ENCODE measurements at regions not wholly inside any gene's neighbourhood (a gene's known extent, or its start where the extent isn't known, plus 50 kb on each side); places are given as distances from the start of the nearest gene placed in this dataset.

- Mint-ChIP-seq H3K27ac (no peak overlapping the region), H3K27me3 (ENCODE audit: low read depth in 3 of 3) (peaks cover 0 to 2% (median 0%) of the 10 kb centered on the region in 3 donors), H3K9me3 (peaks cover 0 to 13% (median 4%) of the 10 kb centered on the region in 7 donors), H3K36me3 (no peaks in the 10 kb centered on the region), H3K4me3 (no peak overlapping the region), H3K4me1 (no peaks in the 10 kb centered on the region)
- Histone ChIP-seq H4K20me1 (ENCODE audit: insufficient read depth, low read length) (no peaks in the 10 kb centered on the region), H3K4me3 (replicated peaks in 1 of 3; ENCODE audit: low read depth in 2 of 3, low read length in 3 of 3) (no peak overlapping the region), H3K4me1 (ENCODE audit: control insufficient read depth in 1 of 2, insufficient read depth in 2 of 2, low read length in 2 of 2) (no peaks in the 10 kb centered on the region), H3K9ac (ENCODE audit: insufficient read depth, low read length, poor library complexity, severe bottlenecking) (no peak overlapping the region), H3K4me2 (replicated peaks; ENCODE audit: extremely low read depth, low read length, poor library complexity, severe bottlenecking) (no peak overlapping the region), H2AFZ (ENCODE audit: insufficient read depth, low read depth, low read length, poor library complexity, severe bottlenecking) (no peak overlapping the region), H3K36me3 (replicated peaks in 1 of 2; ENCODE audit: control insufficient read depth in 1 of 2, insufficient read depth in 2 of 2, low read length in 2 of 2) (no peaks in the 10 kb centered on the region), H3K9me3 (replicated peaks in 1 of 2; ENCODE audit: control insufficient read depth in 1 of 2, insufficient read depth in 1 of 2, low read length in 2 of 2) (peaks cover 4 to 6% of the 10 kb centered on the region in 2 donors), H3K79me2 (ENCODE audit: insufficient read depth, low read length) (no peaks in the 10 kb centered on the region), H3K27me3 (ENCODE audit: control insufficient read depth in 2 of 2, insufficient read depth in 2 of 2, low read length in 2 of 2) (no peaks in the 10 kb centered on the region), H3K27ac (ENCODE audit: low read depth in 1 of 2, low read length in 2 of 2) (no peak overlapping the region)
- no peak for TF ChIP-seq CTCF (IDR thresholded peaks at IDR 0.05)
- intact Hi-C loops (cut with micrococcal nuclease), result no loop called here
- WGBS (ENCODE audit: insufficient coverage), result no CpG with 5 or more reads among the region's 1 CpG
- DNase-seq, result no peak
Measured at GRCh38 chr3:66099541-66100065, 60.9 kb upstream of the MAGI1 start.

GRCh38 chr3:66098436-66098835 lies 59.7 kb upstream of the MAGI1 start:
- no peak for DNase-seq
- peaks cover 0 to 2% (median 0%) of the 10 kb centered on the region in 3 donors for H3K27me3 Mint-ChIP-seq (ENCODE audit: low read depth in 3 of 3)
- no peaks in the 10 kb centered on the region for H3K36me3 Mint-ChIP-seq
- Histone ChIP-seq H2AFZ (ENCODE audit: insufficient read depth, low read depth, low read length, poor library complexity, severe bottlenecking) (no peak overlapping the region), H3K36me3 (replicated peaks in 1 of 2; ENCODE audit: control insufficient read depth in 1 of 2, insufficient read depth in 2 of 2, low read length in 2 of 2) (no peaks in the 10 kb centered on the region), H3K27me3 (ENCODE audit: control insufficient read depth in 2 of 2, insufficient read depth in 2 of 2, low read length in 2 of 2) (no peaks in the 10 kb centered on the region), H3K4me1 (ENCODE audit: control insufficient read depth in 1 of 2, insufficient read depth in 2 of 2, low read length in 2 of 2) (no peaks in the 10 kb centered on the region), H3K9me3 (replicated peaks in 1 of 2; ENCODE audit: control insufficient read depth in 1 of 2, insufficient read depth in 1 of 2, low read length in 2 of 2) (peaks cover 4 to 6% of the 10 kb centered on the region in 2 donors), H3K4me2 (replicated peaks; ENCODE audit: extremely low read depth, low read length, poor library complexity, severe bottlenecking) (no peak overlapping the region), H3K27ac (ENCODE audit: low read depth in 1 of 2, low read length in 2 of 2) (no peak overlapping the region), H3K4me3 (replicated peaks in 1 of 3; ENCODE audit: low read depth in 2 of 3, low read length in 3 of 3) (no peak overlapping the region), H3K79me2 (ENCODE audit: insufficient read depth, low read length) (no peaks in the 10 kb centered on the region), H4K20me1 (ENCODE audit: insufficient read depth, low read length) (no peaks in the 10 kb centered on the region), H3K9ac (ENCODE audit: insufficient read depth, low read length, poor library complexity, severe bottlenecking) (no peak overlapping the region)
- H3K4me1 Mint-ChIP-seq, result no peaks in the 10 kb centered on the region
- intact Hi-C loops (cut with micrococcal nuclease), result no loop called here
- H3K27ac Mint-ChIP-seq, result no peak overlapping the region
- WGBS (ENCODE audit: insufficient coverage), result 100% methylated on average over 1 of the region's 4 CpGs
- no peak overlapping the region for H3K4me3 Mint-ChIP-seq
- no peak for TF ChIP-seq CTCF (IDR thresholded peaks at IDR 0.05)
- peaks cover 0 to 13% (median 4%) of the 10 kb centered on the region in 7 donors for H3K9me3 Mint-ChIP-seq

Data from CD14-positive monocyte (primary cell).